ENCODE measurements at regions not wholly inside any gene's neighbourhood (a gene's known extent, or its start where the extent isn't known, plus 50 kb on each side); places are given as distances from the start of the nearest gene placed in this dataset.

- no peak for DNase-seq
Observed at GRCh38 chr2:104321796-104322349, 532.0 kb upstream of the POU3F3 start.

GRCh38 chr2:104332731-104333130, 521.2 kb upstream of the POU3F3 start:
- DNase-seq: no peak

GRCh38 chr2:104337869-104338268, 516.0 kb upstream of the POU3F3 start:
- no peak for DNase-seq

DNA sequence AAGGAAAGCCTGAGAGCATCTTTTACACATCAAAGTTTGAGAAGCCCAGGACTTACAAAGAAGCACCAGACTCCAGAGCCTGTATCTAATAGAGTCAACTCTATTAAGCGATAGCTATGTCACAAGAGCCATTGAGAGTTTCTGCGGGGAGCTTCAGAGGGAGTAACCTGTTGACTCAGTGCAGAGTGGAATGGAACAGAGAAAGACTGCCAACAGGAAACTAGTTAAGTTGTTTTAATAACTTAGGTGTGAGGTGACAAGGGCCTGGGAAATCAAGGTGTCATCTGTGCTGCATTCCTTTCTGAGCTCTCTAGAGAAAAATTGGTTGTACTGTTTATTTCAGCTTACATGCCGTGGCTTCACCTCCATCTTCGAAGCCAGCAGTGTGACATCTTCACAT, 513.8 kb upstream of the POU3F3 start:
- DNase-seq: no peak

DNA sequence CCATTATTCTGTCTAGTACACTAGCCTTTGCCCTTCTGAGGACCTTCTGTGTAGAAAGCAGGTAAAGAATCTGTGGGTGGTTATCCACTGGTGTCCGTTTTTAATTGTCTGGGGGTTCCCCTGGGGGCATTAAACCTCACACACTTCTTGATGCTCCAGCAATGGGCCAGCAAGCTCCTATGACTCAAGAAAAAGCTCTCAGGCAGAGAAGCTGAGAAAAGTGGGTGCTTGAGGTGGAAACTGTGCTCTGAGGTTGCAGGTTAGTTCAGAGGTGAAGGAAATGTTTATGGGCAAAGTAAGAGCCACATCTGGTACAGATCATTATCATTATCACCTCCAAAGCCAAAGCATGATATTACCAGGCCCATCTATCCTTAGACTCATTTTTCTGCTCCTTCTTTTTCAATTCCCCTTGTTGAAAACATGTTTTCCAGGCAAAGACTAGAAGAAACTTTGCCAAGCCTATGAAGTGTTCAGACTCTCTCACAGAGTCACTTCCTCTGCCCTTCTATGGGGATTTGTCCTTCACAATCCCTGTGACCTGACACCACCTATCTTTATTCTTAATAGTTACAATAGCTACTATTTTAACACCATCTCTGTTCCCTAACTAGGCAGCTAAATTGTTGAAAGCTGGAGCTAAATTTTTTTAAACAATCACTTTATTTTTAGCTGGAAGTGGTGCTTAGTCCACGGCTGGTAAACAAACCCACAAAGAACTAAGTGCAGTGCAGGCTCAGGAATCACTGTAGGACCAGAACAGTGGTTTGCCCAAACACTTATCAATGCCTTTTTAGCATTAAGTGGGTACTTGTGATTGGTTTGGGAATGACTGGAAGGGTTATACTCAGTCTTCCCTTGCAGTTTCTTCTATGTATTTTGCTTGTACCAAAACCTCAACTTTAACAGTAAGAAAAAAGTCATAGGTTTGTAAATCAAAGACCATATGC, 512.8 kb upstream of the POU3F3 start:
- no peak for DNase-seq

GRCh38 chr2:104344306-104344705, 509.6 kb upstream of the POU3F3 start:
- no peak for DNase-seq

GRCh38 chr2:104344985-104345384, 508.9 kb upstream of the POU3F3 start:
- DNase-seq: no peak

- no peak for DNase-seq
Observed at GRCh38 chr2:104358122-104358521, 495.8 kb upstream of the POU3F3 start.

DNA sequence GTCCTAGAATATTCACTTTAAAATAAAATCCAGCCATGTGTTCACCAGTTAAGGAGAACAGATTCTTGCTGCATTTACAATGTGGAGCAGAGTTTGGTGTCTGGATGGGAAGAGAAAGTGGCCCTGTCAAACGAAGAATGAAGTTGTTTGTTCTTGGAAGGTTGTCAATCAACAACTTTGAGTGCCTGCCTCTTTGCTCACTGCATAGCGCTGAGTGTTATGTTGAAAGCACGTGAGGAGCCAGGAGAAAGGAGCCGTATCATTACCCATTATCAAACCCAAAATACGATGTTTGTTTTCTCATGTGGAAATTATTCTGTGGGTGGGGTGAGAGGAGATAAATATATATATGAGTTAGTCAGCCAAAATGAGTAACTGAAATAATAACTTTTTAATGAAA, 492.5 kb upstream of the POU3F3 start:
- no peak for DNase-seq

GRCh38 chr2:104368089-104368488, 485.8 kb upstream of the POU3F3 start:
- DNase-seq: no peak

DNA sequence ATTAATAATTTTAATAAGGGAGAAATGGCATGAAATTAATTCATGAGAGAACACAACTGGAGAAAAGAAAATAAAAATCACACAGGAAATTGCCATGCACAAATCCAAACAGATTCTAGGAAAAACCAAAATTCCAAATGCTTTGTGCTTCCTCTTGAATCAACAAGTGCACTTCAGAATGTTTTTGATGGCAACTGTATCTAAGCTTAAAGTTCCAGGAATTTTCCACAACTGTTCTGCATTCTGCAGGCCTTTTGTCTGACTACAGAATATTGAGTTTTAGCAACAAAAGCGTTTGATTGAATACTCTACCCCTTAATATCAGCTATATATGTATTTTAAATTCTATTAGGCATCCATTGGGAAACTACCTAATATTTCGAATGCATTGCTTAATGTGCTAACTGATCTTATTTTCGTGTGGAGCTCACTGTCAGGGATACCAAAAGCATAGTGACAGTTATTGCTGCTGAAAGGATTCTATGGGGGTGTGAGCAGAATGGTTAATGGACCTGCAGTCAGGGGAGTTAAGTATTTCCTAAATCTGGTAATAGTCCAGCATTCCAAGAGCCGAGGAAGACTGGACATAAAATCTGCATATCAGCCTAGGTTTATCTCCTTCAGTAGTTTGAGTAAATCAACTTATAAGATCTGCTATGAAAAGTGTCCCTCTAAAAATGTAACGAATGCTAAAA, 482.7 kb upstream of the POU3F3 start:
- no peak for DNase-seq

DNA sequence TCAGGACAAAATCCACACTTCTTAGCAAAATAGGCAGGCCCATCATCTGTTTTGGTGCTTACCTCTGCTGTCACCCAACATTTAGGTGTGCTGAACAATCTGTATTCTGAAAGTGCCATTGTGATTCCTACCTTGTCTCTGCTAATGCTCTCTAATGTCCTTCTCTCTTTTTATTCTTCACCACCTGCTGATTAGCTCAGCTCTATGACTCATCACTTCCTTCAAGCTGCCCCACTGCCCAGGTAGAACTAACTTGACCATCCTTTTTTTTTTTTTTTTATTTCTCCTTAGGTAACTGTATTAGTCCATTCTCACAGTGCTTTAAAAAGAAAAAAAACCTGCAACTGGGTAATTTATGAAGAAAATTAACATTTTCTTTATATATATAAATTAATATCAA, 478.7 kb upstream of the POU3F3 start:
- no peak for DNase-seq

DNA sequence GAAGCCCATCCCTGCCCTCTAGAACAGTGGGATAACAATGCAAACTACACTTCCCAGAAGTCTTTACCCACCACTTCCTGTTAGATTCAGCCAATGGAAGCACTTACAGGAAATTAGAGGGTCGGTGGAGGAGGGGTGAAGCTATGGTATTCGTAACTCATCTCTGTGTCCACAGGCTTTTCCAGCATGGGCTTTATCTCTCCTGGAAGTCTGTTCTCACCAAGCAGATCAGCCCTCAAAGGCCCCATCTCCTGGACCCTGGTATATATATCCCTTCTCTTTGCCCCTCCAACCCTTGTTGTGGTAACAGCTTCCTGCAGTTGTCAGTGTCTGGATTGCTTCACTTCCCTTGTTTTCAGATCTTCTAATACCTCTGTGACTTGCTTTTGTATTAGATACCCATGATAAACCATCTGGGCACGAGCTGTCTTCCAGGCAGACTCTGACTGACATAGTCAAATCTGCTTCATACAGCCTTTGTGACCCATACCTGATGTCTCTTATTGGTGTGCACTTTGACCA, 475.0 kb upstream of the POU3F3 start:
- peak; percentile 24 to 36 for DNase-seq

GRCh38 chr2:104384961-104385360, 469.0 kb upstream of the POU3F3 start:
- no peak for DNase-seq

GRCh38 chr2:104385743-104386142, 468.2 kb upstream of the POU3F3 start:
- DNase-seq: no peak

DNA sequence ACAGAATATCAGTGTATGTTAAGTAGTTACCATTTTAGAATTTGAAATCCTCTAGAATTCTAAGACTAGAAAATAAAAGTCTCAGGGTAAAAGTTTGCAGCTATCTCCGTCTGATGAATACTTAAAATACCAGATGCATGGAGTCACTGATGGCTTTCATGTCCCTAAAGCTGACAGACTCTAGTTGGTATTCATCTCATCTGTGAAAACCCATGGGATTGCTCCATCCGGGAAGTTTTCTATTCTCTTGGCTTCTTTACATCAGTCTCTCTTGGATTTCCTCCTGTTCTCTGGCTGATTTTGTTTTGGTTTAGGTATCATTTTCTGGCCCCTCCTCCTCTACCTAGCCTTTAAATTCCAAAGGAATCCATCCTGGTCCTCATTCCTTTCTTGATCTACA, 465.6 kb upstream of the POU3F3 start:
- no peak for DNase-seq

GRCh38 chr2:104402825-104403224, 451.1 kb upstream of the POU3F3 start:
- no peak for DNase-seq

- no peak for DNase-seq
Observed at GRCh38 chr2:104404526-104404925, 449.4 kb upstream of the POU3F3 start.

- no peak for DNase-seq
Observed at GRCh38 chr2:104405623-104406022, 448.3 kb upstream of the POU3F3 start.

- no peak for DNase-seq
Observed at GRCh38 chr2:104406261-104406726, 447.6 kb upstream of the POU3F3 start.

DNA sequence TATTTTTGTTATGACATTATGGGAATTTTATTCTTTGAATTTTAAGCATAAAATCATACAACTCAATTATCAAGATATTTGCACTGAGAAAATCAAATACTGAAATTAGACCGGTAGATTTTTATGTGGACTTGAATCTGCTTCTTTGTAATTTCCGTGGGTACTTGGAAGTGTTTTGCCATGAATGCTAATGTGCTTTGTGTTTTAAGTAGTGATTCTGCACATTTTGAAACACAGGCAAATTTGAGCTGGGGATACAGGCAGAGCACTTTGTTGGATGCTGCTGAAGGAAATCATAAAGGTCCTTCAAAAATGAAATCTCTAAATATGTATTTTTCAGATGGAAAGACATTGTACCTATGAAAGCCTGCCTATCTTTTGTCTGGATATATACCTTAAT, 446.3 kb upstream of the POU3F3 start:
- no peak for DNase-seq

DNA sequence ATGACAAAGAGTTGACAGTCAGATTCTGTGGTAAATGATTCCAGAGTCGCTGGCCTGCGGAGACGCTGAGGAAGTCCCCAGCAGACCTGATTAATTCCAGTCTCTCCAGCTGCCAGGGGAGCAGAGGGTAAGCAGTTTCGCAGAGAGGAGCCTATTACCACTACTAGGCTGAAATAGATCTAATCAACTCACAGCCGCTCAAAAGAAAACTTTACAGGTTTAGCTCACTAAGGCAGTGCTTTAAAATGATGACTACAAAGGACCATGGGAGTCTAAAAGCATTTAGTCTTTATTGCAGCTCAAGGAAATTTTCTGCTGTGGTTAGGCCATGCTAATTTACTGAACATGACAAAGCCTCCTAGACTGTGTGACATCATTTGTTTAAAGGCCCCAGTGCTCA, 445.6 kb upstream of the POU3F3 start:
- DNase-seq: no peak

- no peak for DNase-seq
Observed at GRCh38 chr2:104410136-104410535, 443.8 kb upstream of the POU3F3 start.

Measured in inflammatory macrophage (primary cell).